Caco-2 (cell line): ENCODE measurements at regions not wholly inside any gene's neighbourhood (a gene's known extent, or its start where the extent isn't known, plus 50 kb on each side); places are given as distances from the start of the nearest gene placed in this dataset.

ENCODE experiments used
- BruUV-seq: library from RNA; stranded (reverse); fragments of 400-500 nt; replicated peaks from 2 replicates; lab custom pipeline; 2021; lab: Mats Ljungman, UMichigan
- CTCF ChIA-PET: fragments of 300-600 bp; sonication (Branson Sonifier 250); formaldehyde crosslinking; loops from one replicate; lab custom pipeline; 2022; ENCODE audit warnings: antibody characterized with exemption; lab: Charles Lee
- POLR2A ChIA-PET: fragments of 300-600 bp; sonication (Branson Sonifier 250); formaldehyde crosslinking; loops from one replicate; lab custom pipeline; 2022; ENCODE audit warnings: antibody characterized with exemption; lab: Charles Lee
- DNase-seq, 2 experiments: peaks; one replicate each; pipeline versions ENCODE4 v3.0.0 to v3.0.0-alpha.2; 2020 to 2022
- H3K27me3 ChIP-seq: replicated peaks from 2 replicates; pipeline ENCODE4 v1.6.0; 2011; ENCODE audit warnings: low read length; ENCODE audit not compliant: control insufficient read depth, insufficient read depth
- H3K36me3 ChIP-seq: 2 replicates; pipeline ENCODE4 v1.5.1; 2011; ENCODE audit warnings: low read length; ENCODE audit not compliant: control insufficient read depth, insufficient read depth
- H3K4me1 ChIP-seq: fragments of 250-450 bp; sonication (Bioruptor Pico); 2 replicates; pipeline ENCODE4 v1.5.1; 2020; ENCODE audit warnings: mild to moderate bottlenecking
- H3K4me3 ChIP-seq: 2 replicates; pipeline ENCODE4 v1.5.1; 2011; ENCODE audit warnings: low read depth, mild to moderate bottlenecking, control low read depth, low read length
- H3K9me3 ChIP-seq: fragments of 250-450 bp; sonication (Bioruptor Pico); 2 replicates; pipeline ENCODE4 v1.5.1; 2020; ENCODE audit warnings: mild to moderate bottlenecking, moderate library complexity
- H3K27ac Mint-ChIP-seq: one replicate; pipeline ENCODE4 v1.8.0; 2022; ENCODE audit warnings: mixed read lengths; ENCODE audit not compliant: unreplicated experiment
- H3K27me3 Mint-ChIP-seq: one replicate; pipeline ENCODE4 v1.8.0; 2022; ENCODE audit warnings: mixed read lengths; ENCODE audit not compliant: insufficient read depth, unreplicated experiment
- H3K36me3 Mint-ChIP-seq: one replicate; pipeline ENCODE4 v1.8.0; 2022; ENCODE audit warnings: mild to moderate bottlenecking, mixed read lengths; ENCODE audit not compliant: insufficient read depth, unreplicated experiment
- H3K4me1 Mint-ChIP-seq: one replicate; pipeline ENCODE4 v1.8.0; 2022; ENCODE audit warnings: low read depth, mixed read lengths; ENCODE audit not compliant: unreplicated experiment
- H3K4me3 Mint-ChIP-seq: one replicate; pipeline ENCODE4 v1.8.0; 2022; ENCODE audit warnings: mild to moderate bottlenecking, moderate library complexity, mixed read lengths; ENCODE audit not compliant: unreplicated experiment
- H3K9me3 Mint-ChIP-seq: one replicate; pipeline ENCODE4 v1.8.0; 2022; ENCODE audit warnings: mixed read lengths; ENCODE audit not compliant: unreplicated experiment
- intact Hi-C: fragments of 100-400 bp; cut with micrococcal nuclease; formaldehyde crosslinking; loops from one replicate; pipeline ENCODE4 v1.10.0; 2022; ENCODE audit not compliant: unreplicated experiment
- TF ChIP-seq, protein P1 (sequence below), 2 experiments: fragments of 200-600 bp in 1 of 2; IDR thresholded peaks; 1 replicate in 1 of 2; 2 replicates in 1 of 2; pipeline versions ENCODE4 v1.5.1 to v1.8.0; 2011 to 2022; ENCODE audit warnings: antibody characterized with exemption in 1 of 2, control low read depth in 1 of 2, inconsistent platforms in 1 of 2, low read depth in 1 of 2, low read length in 1 of 2, mild to moderate bottlenecking in 1 of 2, moderate library complexity in 1 of 2; ENCODE audit not compliant: insufficient read depth in 1 of 2, severe bottlenecking in 1 of 2, unreplicated experiment in 1 of 2

DNA sequence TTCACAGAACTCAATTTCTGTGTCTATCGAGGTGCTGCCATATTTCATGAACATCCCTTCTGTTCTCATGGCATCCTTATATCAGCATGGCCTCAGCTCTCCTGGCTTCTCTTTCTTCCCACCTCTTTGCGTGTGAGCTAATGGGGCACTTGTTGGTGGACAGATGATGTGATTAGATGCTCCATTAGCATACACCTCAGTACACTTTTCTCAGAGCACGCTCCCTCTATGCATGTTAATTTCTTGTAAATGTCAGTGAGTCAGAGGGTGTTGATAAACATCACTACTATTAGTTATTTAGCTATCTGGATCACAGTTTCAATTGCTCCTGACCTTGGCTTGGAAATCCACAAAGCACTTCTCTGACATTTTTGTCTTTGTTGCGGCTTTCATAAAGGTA lies 159.4 kb downstream of the CD8B2 start:
- TF ChIP-seq, protein P1, sequence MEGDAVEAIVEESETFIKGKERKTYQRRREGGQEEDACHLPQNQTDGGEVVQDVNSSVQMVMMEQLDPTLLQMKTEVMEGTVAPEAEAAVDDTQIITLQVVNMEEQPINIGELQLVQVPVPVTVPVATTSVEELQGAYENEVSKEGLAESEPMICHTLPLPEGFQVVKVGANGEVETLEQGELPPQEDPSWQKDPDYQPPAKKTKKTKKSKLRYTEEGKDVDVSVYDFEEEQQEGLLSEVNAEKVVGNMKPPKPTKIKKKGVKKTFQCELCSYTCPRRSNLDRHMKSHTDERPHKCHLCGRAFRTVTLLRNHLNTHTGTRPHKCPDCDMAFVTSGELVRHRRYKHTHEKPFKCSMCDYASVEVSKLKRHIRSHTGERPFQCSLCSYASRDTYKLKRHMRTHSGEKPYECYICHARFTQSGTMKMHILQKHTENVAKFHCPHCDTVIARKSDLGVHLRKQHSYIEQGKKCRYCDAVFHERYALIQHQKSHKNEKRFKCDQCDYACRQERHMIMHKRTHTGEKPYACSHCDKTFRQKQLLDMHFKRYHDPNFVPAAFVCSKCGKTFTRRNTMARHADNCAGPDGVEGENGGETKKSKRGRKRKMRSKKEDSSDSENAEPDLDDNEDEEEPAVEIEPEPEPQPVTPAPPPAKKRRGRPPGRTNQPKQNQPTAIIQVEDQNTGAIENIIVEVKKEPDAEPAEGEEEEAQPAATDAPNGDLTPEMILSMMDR (IDR thresholded peaks at IDR 0.05; ENCODE audit: insufficient read depth in 1 of 2, low read depth in 1 of 2, low read length in 1 of 2, severe bottlenecking in 1 of 2, unreplicated experiment in 1 of 2), result no peak

DNA sequence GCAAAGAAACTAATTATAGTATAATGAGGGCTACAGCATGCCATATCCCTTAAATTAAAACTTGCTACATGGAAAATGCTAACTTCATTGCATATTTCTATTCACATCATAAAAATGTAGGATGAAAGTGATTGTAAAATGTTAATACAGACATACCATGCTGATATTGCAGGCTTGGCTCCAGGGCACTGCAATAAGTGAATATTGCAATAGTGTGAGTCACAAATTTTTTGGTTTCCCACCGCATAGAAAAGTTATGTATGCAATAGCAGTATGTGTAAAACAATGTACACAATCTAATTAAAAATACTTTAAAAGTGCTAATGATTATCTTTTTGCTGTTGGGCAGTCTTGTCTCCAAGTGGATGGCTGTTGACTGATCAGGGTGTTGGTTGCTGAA lies 162.1 kb downstream of the CD8B2 start:
- no peak overlapping the region for H3K4me3 ChIP-seq
- no peaks in the 10 kb centered on the region for H3K36me3 ChIP-seq
- no peak for DNase-seq
- POLR2A ChIA-PET, result no interaction called here
- CTCF ChIA-PET, result no interaction called here
- TF ChIP-seq, protein P1 (IDR thresholded peaks at IDR 0.05; ENCODE audit: insufficient read depth in 1 of 2, low read depth in 1 of 2, low read length in 1 of 2, severe bottlenecking in 1 of 2, unreplicated experiment in 1 of 2), result no peak
- no peaks in the 10 kb centered on the region for H3K9me3 ChIP-seq
- no peak overlapping the region for H3K4me3 Mint-ChIP-seq
- H3K27me3 ChIP-seq, result no peaks in the 10 kb centered on the region
- no peaks in the 10 kb centered on the region; the same call in 1 of the 2 replicates for H3K4me1 ChIP-seq
- intact Hi-C loops, result no loop called here
- no peaks in the 10 kb centered on the region for H3K9me3 Mint-ChIP-seq
- no peak overlapping the region for H3K27ac Mint-ChIP-seq
- BruUV-seq, result no TSS peak
- H3K4me1 Mint-ChIP-seq, result no peaks in the 10 kb centered on the region
- no peaks in the 10 kb centered on the region for H3K36me3 Mint-ChIP-seq
- H3K27me3 Mint-ChIP-seq, result peaks cover 11% of the 10 kb centered on the region

More for the DNA sequence above, 159.4 kb downstream of the CD8B2 start:
- POLR2A ChIA-PET, result no interaction called here
- H3K4me1 ChIP-seq, result no peaks in the 10 kb centered on the region
- Mint-ChIP-seq H3K36me3 (no peaks in the 10 kb centered on the region), H3K4me3 (no peak overlapping the region), H3K27ac (no peak overlapping the region), H3K4me1 (no peaks in the 10 kb centered on the region), H3K27me3 (peaks cover 9% of the 10 kb centered on the region), H3K9me3 (no peaks in the 10 kb centered on the region)
- DNase-seq, result no peak
- CTCF ChIA-PET, result no interaction called here
- H3K4me3 ChIP-seq, result no peak overlapping the region
- intact Hi-C loops, result no loop called here
- no peaks in the 10 kb centered on the region for H3K9me3 ChIP-seq
- H3K27me3 ChIP-seq, result no peaks in the 10 kb centered on the region
- no peaks in the 10 kb centered on the region for H3K36me3 ChIP-seq
- BruUV-seq, result no TSS peak

- H3K4me3 Mint-ChIP-seq, result no peak overlapping the region
- BruUV-seq, result no TSS peak
Observed at GRCh38 chr2:106653465-106653864, 166.3 kb downstream of the CD8B2 start.

More at GRCh38 chr2:106653465-106653864, 166.3 kb downstream of the CD8B2 start:
- Histone ChIP-seq H3K4me3 (no peak overlapping the region), H3K9me3 (peaks cover 4% of the 10 kb centered on the region; the same call in 1 of the 2 replicates), H3K27me3 (no peaks in the 10 kb centered on the region), H3K4me1 (peaks cover 6% of the 10 kb centered on the region; the same call in 1 of the 2 replicates), H3K36me3 (no peaks in the 10 kb centered on the region)
- H3K36me3 Mint-ChIP-seq, result no peaks in the 10 kb centered on the region
- no peak overlapping the region for H3K27ac Mint-ChIP-seq
- H3K4me1 Mint-ChIP-seq, result no peaks in the 10 kb centered on the region
- DNase-seq, result no peak
- ChIA-PET POLR2A (no interaction called here), CTCF (no interaction called here)
- peaks cover 11% of the 10 kb centered on the region for H3K27me3 Mint-ChIP-seq
- TF ChIP-seq, protein P1 (IDR thresholded peaks at IDR 0.05; ENCODE audit: insufficient read depth in 1 of 2, low read depth in 1 of 2, low read length in 1 of 2, severe bottlenecking in 1 of 2, unreplicated experiment in 1 of 2), result no peak
- no peaks in the 10 kb centered on the region for H3K9me3 Mint-ChIP-seq
- intact Hi-C loops, result no loop called here
